ENCODE measurements at regions not wholly inside any gene's neighbourhood (a gene's known extent, or its start where the extent isn't known, plus 50 kb on each side); places are given as distances from the start of the nearest gene placed in this dataset.

- no peak for TF ChIP-seq ETV6 (CRISPR knock-in tag; IDR thresholded peaks at IDR 0.05)
- TF ChIP-seq ZSCAN18 (CRISPR knock-in tag; IDR thresholded peaks at IDR 0.05): no peak
Measured at GRCh38 chr14:82755923-82756322, 1222.3 kb upstream of the SEL1L start.

Measured in WTC11 (cell line).